Endothelial cell of umbilical vein (primary cell): ENCODE measurements at regions not wholly inside any gene's neighbourhood (a gene's known extent, or its start where the extent isn't known, plus 50 kb on each side); places are given as distances from the start of the nearest gene placed in this dataset.

ENCODE experiments used
- CTCF ChIP-seq, 2 donors: IDR thresholded peaks; 1 replicate in 1 of 2; 2 replicates in 1 of 2; pipeline ENCODE4 v1.5.1; 2011; ENCODE audit warnings: low read length in 2 of 2, mild to moderate bottlenecking in 2 of 2, moderate library complexity in 2 of 2, control low read depth in 1 of 2, inconsistent platforms in 1 of 2, low read depth in 1 of 2; ENCODE audit not compliant: insufficient read depth in 1 of 2; ENCODE audit errors: extremely low read depth in 1 of 2
- EZH2 ChIP-seq: IDR thresholded peaks from 2 replicates; pipeline ENCODE4 v1.6.1; 2012; ENCODE audit warnings: borderline replicate concordance, low read depth, mild to moderate bottlenecking, moderate library complexity, low read length, inconsistent platforms; ENCODE audit not compliant: severe bottlenecking
- FOS ChIP-seq: IDR thresholded peaks from 2 replicates; pipeline ENCODE4 v1.6.1; 2011; ENCODE audit warnings: mild to moderate bottlenecking, low read length, moderate library complexity, borderline replicate concordance; ENCODE audit not compliant: insufficient read depth
- GATA2 ChIP-seq: IDR thresholded peaks from 2 replicates; pipeline ENCODE4 v1.7.0; 2011; ENCODE audit warnings: low read depth, mild to moderate bottlenecking, moderate library complexity, mixed read lengths, low read length; ENCODE audit not compliant: insufficient read length, insufficient read depth
- JUN ChIP-seq: IDR thresholded peaks from 2 replicates; pipeline ENCODE4 v1.6.1; 2011; ENCODE audit warnings: borderline replicate concordance, low read depth; ENCODE audit not compliant: insufficient read length, insufficient read depth
- MYC ChIP-seq: IDR thresholded peaks from one replicate; pipeline ENCODE4 v1.6.1; 2011; ENCODE audit warnings: mild to moderate bottlenecking, low read depth, low read length
- POLR2A ChIP-seq: IDR thresholded peaks from 2 replicates; pipeline ENCODE4 v1.6.1; 2012; ENCODE audit warnings: low read depth, mild to moderate bottlenecking, control low read depth, low read length
- POLR2AphosphoS5 ChIP-seq: IDR thresholded peaks from 2 replicates; pipeline ENCODE4 v1.6.1; 2012; ENCODE audit warnings: low read depth, mild to moderate bottlenecking, control low read depth, low read length, moderate library complexity; ENCODE audit not compliant: insufficient read depth
- TF ChIP-seq, protein P1 (sequence below): IDR thresholded peaks from 2 replicates; pipeline ENCODE4 v1.6.1; 2011; ENCODE audit not compliant: insufficient read depth, insufficient read length

GRCh38 chr10:94225589-94225988, 137.2 kb downstream of the NOC3L start:
- no peak for TF ChIP-seq POLR2A
- TF ChIP-seq, protein P1, sequence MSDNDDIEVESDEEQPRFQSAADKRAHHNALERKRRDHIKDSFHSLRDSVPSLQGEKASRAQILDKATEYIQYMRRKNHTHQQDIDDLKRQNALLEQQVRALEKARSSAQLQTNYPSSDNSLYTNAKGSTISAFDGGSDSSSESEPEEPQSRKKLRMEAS: no peak
- no peak for TF ChIP-seq EZH2
- TF ChIP-seq CTCF (IDR thresholded peaks at IDR 0.05; ENCODE audit: extremely low read depth in 1 of 2, insufficient read depth in 1 of 2, low read depth in 1 of 2, low read length in 2 of 2): no peak
- no peak for TF ChIP-seq POLR2AphosphoS5
- TF ChIP-seq GATA2: no peak
- TF ChIP-seq JUN: no peak
- TF ChIP-seq MYC: no peak
- no peak for TF ChIP-seq FOS
